ENCODE measurements at regions not wholly inside any gene's neighbourhood (a gene's known extent, or its start where the extent isn't known, plus 50 kb on each side); places are given as distances from the start of the nearest gene placed in this dataset.
"Not testable (repeated sequence)": the region's sequence is repeated elsewhere in the genome, so short reads cannot be mapped to it uniquely, and the experiment has no call there.

DNA sequence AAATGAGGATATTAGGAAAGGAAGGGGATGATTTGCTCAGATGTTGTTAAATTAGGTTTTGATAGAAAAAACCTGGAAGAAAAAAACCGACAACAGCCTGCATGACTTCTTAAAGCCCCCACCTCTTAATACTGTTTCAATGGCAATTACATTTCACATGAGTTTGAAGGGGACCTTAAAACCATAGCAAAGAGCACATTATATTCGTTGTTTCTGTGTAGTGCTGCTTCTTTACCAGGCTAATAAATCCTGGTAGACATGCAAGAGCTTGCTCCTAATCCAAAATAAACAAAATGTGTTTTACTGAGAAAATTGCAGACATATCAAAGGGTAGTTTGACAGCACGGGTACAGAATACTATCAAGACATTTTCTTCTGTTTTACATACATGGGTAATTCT, 154.7 kb upstream of the NIPA1 start:
- DNase-seq, H3K27me3 Mint-ChIP-seq, H3K9me3 Mint-ChIP-seq, ATAC-seq, H3K4me1 Mint-ChIP-seq, H3K4me3 Mint-ChIP-seq, H3K27ac Mint-ChIP-seq: not testable (repeated sequence)

GRCh38 chr15:22639983-22640382, 146.5 kb upstream of the NIPA1 start:
- H3K9me3 Mint-ChIP-seq, H3K27ac Mint-ChIP-seq, ATAC-seq: not testable (repeated sequence)

GRCh38 chr15:22649458-22649857, 137.0 kb upstream of the NIPA1 start:
- H3K9me3 Mint-ChIP-seq, H3K27ac Mint-ChIP-seq, H3K4me3 Mint-ChIP-seq, ATAC-seq, DNase-seq, H3K27me3 Mint-ChIP-seq, H3K4me1 Mint-ChIP-seq: not testable (repeated sequence)

More at GRCh38 chr15:22639983-22640382, 146.5 kb upstream of the NIPA1 start:
- not testable (repeated sequence) for H3K27me3 Mint-ChIP-seq, H3K4me3 Mint-ChIP-seq, H3K4me1 Mint-ChIP-seq, DNase-seq

GRCh38 chr15:22651179-22651578, 135.3 kb upstream of the NIPA1 start:
- not testable (repeated sequence) for DNase-seq, H3K4me3 Mint-ChIP-seq, ATAC-seq, H3K27me3 Mint-ChIP-seq, H3K4me1 Mint-ChIP-seq, H3K27ac Mint-ChIP-seq, H3K9me3 Mint-ChIP-seq

DNA sequence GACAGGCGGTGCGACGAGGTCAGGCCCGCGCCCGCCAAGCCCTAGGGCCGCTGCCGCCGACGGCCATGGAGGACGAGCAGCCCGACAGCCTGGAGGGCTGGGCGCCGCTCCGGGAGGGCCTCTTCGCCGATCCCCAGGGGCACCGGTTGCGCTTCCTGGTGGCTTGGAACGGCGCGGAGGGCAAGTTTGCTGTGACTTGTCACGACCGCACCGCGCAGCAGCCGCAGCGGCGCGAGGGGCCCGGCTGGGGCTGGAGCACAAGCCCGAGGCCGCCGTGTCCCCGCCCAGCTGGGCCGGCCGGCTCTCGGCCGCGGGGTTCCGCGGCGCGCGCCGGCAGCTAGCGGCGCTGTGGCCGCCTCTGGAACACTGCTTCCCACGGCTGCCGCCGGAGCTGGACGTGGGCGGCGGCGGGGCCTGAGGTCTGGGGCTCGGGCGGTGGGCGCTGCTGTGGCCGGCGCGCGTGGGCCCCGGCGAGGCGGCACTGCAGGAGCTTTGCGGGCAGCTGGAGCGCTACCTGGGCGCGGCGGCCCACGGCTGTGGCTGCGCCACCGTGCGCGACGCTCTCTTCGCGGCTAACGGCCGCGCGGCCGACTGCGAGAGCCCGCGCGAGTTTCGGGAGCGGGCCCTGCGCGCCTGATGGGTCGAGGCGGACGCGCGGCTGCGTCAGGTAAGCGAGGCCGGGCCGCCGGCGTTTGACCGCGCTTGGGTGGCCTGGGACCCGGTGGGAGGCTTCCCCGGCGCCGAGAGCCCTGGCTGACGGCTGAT, 122.0 kb upstream of the NIPA1 start:
- not testable (repeated sequence) for H3K9me3 Mint-ChIP-seq, H3K27me3 Mint-ChIP-seq, H3K4me1 Mint-ChIP-seq, H3K27ac Mint-ChIP-seq
- DNase-seq (peak; percentile 55), ATAC-seq (peak; percentile 86)
- H3K4me3 Mint-ChIP-seq = peak overlapping the region; percentile 80 to 83

GRCh38 chr15:22665059-22665702, 121.3 kb upstream of the NIPA1 start:
- DNase-seq (peak in 1 of 2 donors; percentile 44), ATAC-seq (peak; percentile 43)
- not testable (repeated sequence) for H3K4me1 Mint-ChIP-seq, H3K27me3 Mint-ChIP-seq, H3K9me3 Mint-ChIP-seq
- Mint-ChIP-seq H3K4me3 (peak overlapping the region; percentile 80 to 83), H3K27ac (peak overlapping the region; percentile 89 to 93)

DNA sequence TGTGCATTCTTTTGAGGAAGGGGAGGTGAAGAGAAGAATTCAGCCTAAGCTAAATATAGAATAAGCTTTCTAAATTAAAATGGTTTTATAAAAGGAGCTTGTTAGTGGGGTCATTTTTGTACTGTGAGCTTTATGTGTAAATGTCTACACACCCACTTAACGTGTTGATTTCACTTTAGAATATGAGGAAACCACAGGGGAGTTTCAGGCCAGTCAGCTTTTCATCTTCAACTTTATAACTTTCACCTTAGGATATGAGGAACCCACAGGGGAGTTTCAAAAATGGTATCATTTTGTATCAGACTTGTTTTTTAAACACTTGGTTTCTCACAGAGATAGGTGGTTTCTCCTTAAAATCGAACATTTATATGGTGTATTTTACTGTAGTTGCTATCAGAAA, 120.7 kb upstream of the NIPA1 start:
- not testable (repeated sequence) for H3K4me1 Mint-ChIP-seq, H3K27me3 Mint-ChIP-seq, H3K9me3 Mint-ChIP-seq, ATAC-seq
- H3K4me3 Mint-ChIP-seq = peak overlapping the region; percentile 80 to 83
- peak overlapping the region; percentile 89 to 93 for H3K27ac Mint-ChIP-seq
- DNase-seq = peak; percentile 23 to 35

DNA sequence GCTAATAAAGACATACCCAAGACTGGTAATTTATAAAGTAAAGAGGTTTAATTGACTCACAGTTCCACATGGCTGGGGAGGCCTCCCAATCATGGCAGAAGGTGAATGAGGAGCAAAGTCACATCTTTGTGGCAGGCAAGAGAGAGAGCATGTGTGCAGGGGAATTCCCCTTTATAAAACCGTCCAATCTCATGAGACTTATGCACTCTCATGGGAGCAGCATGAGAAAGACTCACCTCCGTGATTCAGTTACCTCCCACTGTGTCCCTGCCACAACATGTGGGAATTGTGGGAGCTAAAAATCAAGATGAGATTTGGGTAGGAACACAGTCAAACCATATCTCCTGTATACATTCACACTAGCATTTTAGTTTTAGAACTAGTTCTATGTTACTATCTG, 101.7 kb upstream of the NIPA1 start:
- not testable (repeated sequence) for H3K9me3 Mint-ChIP-seq, H3K4me3 Mint-ChIP-seq, H3K27me3 Mint-ChIP-seq, ATAC-seq, H3K4me1 Mint-ChIP-seq, H3K27ac Mint-ChIP-seq, DNase-seq

DNA sequence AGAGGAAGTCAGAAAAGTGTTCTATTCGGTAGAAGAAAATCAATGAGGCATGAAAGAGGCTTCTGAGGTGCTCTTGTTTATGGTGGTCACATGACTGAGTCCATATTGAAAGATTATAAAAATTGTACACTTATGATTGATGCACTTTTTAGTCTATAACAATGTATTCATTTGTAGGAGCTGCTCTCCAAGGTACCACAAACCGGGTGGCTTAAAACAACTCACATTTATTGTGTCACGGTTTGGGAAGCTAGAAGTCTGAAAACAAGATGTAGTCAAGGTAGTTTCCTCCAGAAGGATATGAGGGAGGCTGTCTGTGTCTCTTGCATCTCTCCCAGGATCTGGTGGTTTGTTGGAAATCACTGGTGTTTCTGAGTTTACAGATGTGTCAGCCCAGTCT, 86.6 kb upstream of the NIPA1 start:
- H3K27ac Mint-ChIP-seq, ATAC-seq, H3K27me3 Mint-ChIP-seq, DNase-seq, H3K4me3 Mint-ChIP-seq, H3K9me3 Mint-ChIP-seq, H3K4me1 Mint-ChIP-seq: not testable (repeated sequence)

GRCh38 chr15:22710831-22711341, 75.6 kb upstream of the NIPA1 start:
- not testable (repeated sequence) for H3K27ac Mint-ChIP-seq, H3K9me3 Mint-ChIP-seq

DNA sequence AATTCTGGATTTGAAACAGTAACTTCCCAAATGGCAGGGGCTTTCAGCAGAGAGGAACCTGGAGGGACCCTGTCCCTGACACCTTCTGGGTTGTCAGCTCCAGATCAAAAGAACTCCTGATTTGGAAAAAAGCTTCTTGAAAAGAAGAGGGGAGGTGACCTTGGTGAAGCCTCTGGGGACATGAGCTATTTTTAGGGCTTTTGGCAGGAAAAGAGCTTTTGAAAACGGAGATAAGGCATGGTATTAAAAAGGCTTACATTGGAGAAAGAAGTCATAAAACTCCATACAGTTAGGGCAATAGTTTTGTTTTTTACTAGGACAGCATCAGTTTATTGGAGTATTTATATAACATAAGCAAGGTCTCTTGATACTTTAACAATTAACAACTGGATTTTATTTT, 72.5 kb upstream of the NIPA1 start:
- peak overlapping the region; percentile 49 to 56 for H3K4me3 Mint-ChIP-seq
- not testable (repeated sequence) for DNase-seq, ATAC-seq

More at GRCh38 chr15:22710831-22711341, 75.6 kb upstream of the NIPA1 start:
- DNase-seq, ATAC-seq, H3K4me1 Mint-ChIP-seq, H3K4me3 Mint-ChIP-seq: not testable (repeated sequence)
- peaks cover 19% of the 10 kb centered on the region for H3K27me3 Mint-ChIP-seq

GRCh38 chr15:22714358-22715132, 71.9 kb upstream of the NIPA1 start:
- H3K27me3 Mint-ChIP-seq = peaks cover 33% of the 10 kb centered on the region

More for the DNA sequence above, 72.5 kb upstream of the NIPA1 start:
- not testable (repeated sequence) for H3K9me3 Mint-ChIP-seq, H3K27ac Mint-ChIP-seq, H3K4me1 Mint-ChIP-seq
- H3K27me3 Mint-ChIP-seq = peaks cover 33% of the 10 kb centered on the region

DNA sequence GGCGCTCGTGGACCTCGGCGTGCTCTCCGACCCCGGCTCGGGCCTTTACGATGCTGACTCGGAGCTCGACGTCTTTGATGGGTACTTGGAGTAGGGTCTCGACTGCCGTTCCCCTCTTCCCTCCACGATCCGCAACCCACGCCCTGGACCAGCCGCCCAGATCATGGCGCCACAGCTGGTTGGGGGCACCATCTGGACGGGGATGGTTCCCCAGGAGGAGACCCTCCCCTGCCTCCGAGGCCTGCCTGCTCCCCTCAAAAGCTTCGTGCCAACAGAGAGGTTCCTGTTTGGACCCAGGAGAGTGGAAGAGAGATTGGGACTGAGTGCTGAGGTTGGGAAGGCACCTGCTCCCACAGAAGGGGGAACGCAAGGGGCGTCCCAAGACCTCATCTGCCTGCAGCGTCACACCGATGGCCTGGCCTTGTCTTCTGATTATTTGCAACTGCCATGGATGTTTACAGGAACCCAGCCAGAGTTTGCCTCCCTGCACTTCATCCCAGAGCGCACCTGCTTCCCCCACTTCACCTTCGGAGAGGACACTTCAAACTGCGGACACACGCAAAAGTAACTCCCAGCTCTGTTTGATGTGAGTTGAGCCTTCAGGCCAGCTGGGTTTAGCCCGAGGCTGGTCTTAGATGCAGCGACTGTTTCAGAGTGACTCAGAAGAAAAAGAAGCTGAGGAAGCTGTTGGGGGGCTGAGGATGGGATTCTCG, 71.2 kb upstream of the NIPA1 start:
- Mint-ChIP-seq H3K27me3 (peaks cover 33% of the 10 kb centered on the region), H3K4me3 (peak overlapping the region; percentile 29 to 63), H3K27ac (peak overlapping the region in 1 of 2 donors; percentile 71)
- H3K4me1 Mint-ChIP-seq, DNase-seq, ATAC-seq, H3K9me3 Mint-ChIP-seq: not testable (repeated sequence)

More at GRCh38 chr15:22714358-22715132, 71.9 kb upstream of the NIPA1 start:
- not testable (repeated sequence) for H3K4me1 Mint-ChIP-seq, H3K9me3 Mint-ChIP-seq
- peak overlapping the region in 1 of 2 donors; percentile 71 for H3K27ac Mint-ChIP-seq
- DNase-seq (peak in 1 of 2 donors; percentile 2), ATAC-seq (peak; percentile 76)
- H3K4me3 Mint-ChIP-seq = peak overlapping the region; percentile 49 to 63

DNA sequence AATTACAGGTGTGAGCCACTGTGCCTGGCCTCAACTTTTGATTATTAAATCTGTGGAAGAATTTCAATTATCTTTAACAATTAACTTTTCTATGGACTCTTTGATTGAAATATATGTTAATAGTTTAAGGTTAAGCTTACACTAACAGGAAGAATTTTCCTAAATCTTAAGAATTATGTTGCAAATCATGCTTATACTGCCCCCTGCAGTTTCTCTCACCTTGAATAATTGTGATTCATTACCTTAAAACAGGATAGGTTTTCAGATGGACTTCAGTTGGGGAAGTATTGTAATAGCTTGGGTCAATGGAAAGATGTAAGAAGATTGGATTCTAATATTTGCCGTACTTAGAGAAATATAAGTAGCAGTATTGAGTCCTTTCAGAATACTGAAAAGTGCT, 66.5 kb upstream of the NIPA1 start:
- not testable (repeated sequence) for H3K27ac Mint-ChIP-seq, H3K4me3 Mint-ChIP-seq, DNase-seq, ATAC-seq, H3K9me3 Mint-ChIP-seq, H3K4me1 Mint-ChIP-seq
- H3K27me3 Mint-ChIP-seq = peaks cover 38% of the 10 kb centered on the region

GRCh38 chr15:22726104-22726503, 60.3 kb upstream of the NIPA1 start:
- not testable (repeated sequence) for H3K4me3 Mint-ChIP-seq, H3K4me1 Mint-ChIP-seq, DNase-seq, H3K9me3 Mint-ChIP-seq, ATAC-seq, H3K27ac Mint-ChIP-seq
- H3K27me3 Mint-ChIP-seq = peaks cover 15% of the 10 kb centered on the region

Measured in stimulated activated naive CD8-positive, alpha-beta T cell treated with anti-CD3 and anti-CD28 coated beads, Interleukin-15, amount 100 ng/mL, for 72 hours (primary cell).